Stimulated activated CD4-positive, alpha-beta T cell treated with anti-CD3 and anti-CD28 coated beads, Interleukin-2, amount 100 ng/mL, for 48 hours (primary cell): ENCODE measurements at regions not wholly inside any gene's neighbourhood (a gene's known extent, or its start where the extent isn't known, plus 50 kb on each side); places are given as distances from the start of the nearest gene placed in this dataset.
"Not testable (repeated sequence)": the region's sequence is repeated elsewhere in the genome, so short reads cannot be mapped to it uniquely, and the experiment has no call there.

ENCODE experiments used
- DNase-seq, 2 donors: peaks; one replicate each; pipeline ENCODE4 v3.0.0-alpha.2; 2020

- DNase-seq: no peak
These were observed 54.9 kb downstream of the DIO3 start for GRCh38 chr14:101616202-101616601.

DNA sequence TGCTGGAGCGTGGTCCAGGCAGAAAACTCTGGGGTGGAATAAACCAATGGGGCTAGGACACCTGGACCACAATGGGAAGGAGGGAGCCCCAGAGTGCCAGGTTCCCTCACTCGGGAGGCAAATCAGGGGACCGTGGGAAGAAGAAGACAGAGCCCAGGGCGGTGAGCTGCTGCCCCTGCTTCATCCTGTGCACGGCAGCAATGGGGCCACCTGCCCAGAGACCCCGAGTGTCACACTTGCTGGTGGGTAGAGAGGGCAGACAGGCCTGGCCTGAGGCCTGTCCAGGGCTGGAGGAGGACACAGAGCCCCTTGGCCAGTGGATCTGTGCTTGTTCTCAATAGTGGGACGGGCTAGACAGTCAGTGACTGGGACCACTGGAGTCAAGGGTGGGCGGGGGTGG lies 58.2 kb downstream of the DIO3 start:
- no peak for DNase-seq

DNA sequence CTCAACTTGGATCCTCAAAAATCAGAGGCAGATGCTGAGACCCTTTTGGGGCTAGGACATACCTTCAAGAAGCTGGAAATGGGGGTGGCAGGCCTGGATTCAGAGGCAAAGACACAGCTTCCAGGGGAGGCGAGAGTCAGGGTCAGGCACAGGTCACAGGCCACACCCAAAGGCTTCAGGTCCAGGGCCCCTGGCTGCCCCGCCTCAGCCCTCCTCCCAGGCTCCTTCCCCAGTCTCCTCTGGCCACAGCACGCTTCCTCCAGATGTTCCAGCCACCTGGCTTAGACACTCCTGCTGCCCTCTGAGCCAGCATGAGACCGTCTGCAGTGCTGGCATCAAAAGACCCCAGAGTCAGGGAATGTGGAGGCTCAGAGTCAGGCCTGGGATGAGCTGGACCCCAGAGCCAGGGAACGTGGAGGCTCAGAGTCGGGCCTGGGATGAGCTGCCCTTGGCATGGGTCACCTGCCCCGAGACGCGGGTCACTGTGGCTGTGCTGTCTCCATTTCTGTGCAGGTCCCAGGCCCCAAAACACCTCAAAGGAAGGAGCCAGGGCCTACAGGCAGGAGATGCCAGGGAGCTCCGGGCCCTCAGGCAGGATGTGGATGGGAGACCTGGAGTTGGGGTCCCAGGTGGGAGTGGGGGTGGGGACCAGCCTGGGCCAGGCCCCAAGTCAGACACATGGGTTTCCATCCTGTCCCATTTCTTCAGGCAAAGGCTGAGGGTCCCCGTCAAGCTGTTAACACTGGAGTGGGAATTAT lies 58.9 kb downstream of the DIO3 start:
- no peak for DNase-seq

DNA sequence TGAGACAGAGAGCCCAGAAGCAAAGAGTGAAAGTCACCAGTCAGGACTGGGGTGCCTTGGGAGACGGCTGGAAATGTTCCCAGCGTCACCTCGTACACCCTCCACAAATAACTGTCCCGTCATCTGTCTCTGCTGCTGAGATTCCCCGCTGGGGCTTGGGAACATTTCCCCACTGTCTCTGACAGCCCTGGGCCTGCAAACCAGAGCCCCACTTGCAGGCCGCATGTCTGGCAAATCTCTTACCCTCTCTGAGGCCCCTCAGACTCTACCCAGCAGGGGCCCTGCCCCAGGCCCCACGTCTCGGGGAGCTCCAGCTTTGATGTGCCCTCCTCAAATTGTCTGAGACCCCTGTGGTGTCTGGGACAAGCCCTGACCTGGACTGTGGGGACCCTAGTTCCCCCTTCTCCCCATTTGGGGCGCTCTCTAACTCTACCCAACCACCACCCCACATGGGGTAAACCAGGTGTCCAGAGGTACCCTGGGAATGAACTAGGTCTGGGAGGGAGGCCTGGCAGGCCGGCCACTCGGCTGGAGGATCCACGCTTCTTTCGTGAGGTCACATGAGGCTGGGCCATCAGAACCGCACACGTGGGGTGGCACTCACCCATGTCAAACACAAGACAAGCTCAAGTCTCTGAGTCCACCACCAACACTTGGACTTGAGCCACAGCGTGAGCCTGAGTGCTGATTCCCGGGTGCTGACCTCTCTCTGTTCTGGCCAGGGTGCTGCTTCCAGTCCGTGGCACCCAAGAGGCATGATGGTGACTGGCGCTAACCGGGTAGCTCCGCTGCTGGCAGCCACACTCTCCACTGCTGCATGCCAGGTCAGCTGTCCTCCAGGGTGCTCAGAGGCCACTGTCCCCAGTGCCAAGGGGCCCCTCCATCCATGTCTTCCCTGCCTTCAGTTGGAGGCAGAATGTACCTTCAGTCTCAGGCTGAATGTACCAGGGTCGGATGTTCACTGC lies 59.8 kb downstream of the DIO3 start:
- DNase-seq: no peak

DNA sequence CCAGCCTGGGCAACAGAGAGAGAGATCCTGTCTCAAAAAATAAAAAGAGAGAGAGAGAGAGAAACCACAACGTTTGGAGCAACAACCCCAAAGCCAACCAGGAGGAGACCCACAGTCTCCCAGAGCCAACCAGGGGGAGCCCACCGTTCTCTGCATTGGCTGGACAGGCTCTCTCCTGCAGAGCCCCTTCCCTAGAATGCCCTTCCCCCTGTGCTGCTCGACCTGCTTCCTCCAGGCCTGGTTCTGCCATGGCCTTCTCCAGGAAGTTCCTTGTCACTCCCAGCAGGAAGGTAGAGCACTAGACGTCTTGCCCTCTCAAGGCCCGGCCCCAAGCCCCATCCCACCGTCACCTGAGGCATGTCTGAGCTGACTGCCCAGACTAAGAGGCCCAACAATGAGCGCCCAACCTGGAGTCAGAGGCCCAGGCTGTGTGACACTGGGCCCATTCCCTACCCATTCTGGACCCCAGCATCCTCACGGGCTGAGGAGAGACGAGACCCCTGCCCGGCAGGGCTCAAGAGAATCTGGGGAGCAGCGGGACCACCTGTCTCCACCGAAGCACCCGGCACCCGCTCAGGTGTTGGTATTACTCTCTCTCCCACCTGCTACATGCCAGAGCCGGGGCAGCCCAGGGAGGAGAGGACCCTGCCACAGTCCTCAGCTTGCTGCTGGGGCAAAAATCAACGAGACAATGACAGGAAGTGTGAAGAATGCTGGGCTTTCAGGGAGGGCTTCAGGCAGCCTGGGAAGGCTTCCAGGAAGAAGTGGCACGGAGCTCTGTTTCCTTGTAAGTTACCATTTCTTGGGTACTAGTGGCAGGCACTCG lies 61.2 kb downstream of the DIO3 start:
- no peak for DNase-seq

- DNase-seq: no peak
These were observed 61.7 kb downstream of the DIO3 start for GRCh38 chr14:101623077-101623372.

GRCh38 chr14:101623685-101624444 lies 62.6 kb downstream of the DIO3 start:
- DNase-seq: no peak

DNA sequence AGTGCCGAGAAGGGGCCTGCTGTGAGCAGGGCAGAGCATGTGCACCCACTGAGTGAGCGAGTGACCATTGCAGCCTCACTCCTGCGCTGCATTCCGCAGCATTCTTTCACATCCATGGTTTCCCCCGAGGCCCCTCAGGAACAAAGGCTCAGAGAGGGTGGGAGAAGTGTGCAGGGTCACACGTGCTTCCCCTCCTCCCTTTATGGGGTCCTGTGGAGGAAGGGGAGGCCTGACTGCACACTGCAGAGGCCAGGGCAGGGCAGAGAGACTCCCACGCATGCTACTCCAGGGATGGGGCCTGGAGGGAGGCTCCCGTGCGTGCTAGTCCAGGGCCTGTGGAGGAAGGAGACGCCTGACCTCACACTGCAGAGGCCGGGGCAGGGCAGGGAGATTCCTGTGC lies 63.2 kb downstream of the DIO3 start:
- no peak for DNase-seq

DNA sequence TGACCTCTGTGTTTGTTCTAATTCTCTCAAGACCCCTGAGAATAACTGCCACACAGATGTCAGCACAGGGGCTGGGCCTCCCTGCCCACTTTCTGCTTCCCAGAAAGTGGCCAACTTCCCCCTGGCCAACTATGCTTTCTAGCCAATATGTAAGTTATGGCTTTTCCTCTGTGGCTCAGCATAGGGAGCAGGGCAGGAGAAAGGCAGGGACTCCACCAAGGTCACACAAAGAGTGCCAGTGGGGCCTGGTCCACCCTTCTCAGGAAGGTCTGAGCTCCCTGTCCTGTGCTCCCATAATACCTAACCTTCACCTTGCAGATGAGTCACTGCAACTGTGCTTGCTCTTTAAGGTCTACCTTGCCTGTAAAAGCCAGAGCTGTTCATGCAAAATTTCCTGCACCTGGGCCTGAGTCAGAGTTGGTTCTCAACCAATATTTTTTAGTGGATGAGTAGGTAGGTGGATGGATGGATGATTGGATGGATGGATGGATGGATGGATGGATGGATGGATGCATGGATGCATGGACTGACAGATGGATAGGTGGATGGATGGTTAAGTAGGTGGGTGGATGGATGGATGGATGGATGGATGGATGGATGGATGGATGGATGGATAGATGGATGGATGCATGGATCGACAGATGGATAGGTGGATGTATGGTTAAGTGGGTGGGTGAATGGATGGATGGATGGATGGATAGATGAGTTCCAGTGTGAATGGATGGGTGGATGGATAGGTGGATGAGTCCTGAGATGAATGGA lies 64.2 kb downstream of the DIO3 start:
- no peak for DNase-seq

DNA sequence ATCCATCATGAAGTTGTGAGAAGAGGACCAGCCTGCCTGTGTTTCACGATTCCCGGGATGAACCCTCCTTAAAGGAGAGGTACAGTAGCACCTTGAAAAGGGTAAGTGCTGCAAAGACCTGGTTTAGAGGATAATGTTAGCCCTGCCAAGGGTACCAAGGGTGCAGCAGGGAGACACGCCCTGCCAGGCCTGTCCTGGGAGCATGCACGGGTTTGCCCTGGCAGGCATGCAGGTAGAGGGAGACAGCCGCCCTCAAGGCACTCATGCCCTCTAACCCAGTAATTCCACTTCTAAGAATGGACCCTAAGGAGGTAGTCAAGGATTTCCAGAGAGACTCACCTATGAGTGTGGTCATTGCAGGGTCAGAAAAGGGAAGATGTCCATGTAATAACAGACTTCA lies 65.0 kb downstream of the DIO3 start:
- no peak for DNase-seq

GRCh38 chr14:101627915-101628262 lies 66.6 kb downstream of the DIO3 start:
- no peak for DNase-seq

DNA sequence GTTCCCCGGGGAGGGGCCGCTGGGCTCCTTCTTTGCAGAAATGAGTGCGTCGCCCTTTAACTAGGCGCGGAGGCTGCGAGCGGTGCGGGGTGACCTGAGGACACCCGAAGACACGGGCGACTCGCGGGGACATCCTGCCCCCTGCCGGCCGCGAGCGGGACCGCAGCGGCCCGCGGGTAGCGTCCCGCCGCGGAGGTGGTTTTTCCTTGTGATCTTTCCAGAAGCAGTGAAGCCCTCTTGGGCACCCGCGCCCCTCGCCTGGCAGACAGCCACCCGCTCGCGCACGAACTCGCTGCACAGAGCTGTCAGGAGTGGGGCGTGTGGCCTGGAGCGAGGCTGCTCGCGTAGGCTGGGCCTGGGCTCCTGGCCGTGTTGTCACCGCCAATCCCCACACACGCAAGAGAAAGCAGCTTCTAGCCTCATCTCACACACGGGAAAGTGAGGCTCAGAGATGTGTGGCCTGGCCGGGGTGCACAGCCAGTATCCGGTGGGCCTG lies 67.2 kb downstream of the DIO3 start:
- peak; percentile 75 to 81 for DNase-seq

DNA sequence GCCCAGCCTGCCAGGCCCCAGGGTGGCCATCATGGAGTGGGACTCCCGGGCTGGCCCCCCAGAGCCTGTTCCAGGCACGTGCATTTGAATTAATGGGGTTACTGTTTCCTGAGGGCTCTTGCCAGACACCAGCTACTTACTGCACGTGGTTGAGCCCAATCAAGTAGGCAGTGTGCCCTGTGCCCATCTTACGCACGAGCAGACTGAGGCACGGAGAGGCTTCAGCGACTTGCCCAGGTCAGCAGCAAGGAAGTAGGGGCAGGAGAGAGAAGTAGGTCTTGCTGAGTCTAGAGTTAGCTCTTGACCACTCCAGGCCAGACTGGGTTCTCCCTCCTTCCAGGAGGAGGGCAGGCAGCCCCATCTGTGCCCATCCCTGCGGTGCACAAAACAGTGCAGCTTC lies 67.7 kb downstream of the DIO3 start:
- no peak for DNase-seq

GRCh38 chr14:101630056-101630965 lies 69.0 kb downstream of the DIO3 start:
- no peak for DNase-seq

DNA sequence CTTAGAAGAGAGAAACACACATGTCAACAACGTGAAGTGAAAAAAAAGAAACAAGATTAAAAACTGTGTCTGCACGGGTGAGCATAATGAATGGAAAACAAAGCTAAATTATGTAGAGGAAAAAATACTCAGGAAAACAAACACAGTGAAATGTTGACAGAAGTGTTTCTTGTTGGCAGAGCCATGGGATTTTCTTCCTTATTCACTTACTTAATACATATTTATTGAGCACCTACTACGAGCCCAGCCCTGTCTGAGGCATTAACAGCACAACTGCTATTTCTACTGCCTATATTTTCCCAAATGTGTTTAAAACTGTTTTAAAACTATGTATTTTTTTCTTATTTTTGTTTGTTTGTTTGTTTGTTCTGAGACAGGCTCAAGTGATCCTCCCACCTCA lies 69.9 kb downstream of the DIO3 start:
- no peak for DNase-seq

DNA sequence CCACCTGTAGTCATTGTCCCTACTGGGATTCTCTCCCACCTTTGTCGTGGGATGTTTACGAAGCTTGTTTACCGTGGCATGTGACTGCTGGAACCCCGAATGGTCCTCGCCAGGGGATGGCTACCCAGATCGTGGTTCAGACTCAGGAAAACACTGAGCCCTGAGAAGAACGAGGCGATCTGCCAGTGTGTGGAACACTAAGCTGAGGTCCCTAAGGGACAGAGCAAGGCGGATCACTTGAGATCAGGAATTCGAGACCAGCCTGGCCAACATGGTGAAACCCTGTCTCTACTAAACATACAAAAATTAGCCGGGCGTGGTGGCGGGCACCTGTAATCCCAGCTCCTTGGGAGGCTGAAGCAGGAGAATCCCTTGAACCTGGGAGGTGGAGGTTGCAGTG lies 70.7 kb downstream of the DIO3 start:
- not testable (repeated sequence) for DNase-seq

DNA sequence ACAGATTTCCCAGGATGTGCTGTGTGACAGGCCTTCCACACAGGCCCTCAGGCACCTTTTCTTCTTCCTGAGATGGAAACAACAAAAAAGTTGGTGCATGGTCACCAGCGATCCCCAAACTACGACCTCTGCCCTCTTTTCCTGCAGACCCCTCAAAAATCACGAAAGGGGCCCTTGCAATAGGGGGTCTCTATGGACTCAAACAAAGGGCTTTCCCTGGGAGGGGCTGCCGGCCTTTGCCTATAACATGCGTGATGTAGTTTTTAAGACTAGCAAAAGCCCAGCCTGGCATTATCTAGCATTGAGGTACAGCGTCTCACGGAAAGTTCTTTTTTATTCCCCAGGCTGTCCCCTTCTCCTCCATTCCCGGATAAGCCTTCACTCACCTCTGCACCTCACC lies 71.2 kb downstream of the DIO3 start:
- no peak for DNase-seq

DNA sequence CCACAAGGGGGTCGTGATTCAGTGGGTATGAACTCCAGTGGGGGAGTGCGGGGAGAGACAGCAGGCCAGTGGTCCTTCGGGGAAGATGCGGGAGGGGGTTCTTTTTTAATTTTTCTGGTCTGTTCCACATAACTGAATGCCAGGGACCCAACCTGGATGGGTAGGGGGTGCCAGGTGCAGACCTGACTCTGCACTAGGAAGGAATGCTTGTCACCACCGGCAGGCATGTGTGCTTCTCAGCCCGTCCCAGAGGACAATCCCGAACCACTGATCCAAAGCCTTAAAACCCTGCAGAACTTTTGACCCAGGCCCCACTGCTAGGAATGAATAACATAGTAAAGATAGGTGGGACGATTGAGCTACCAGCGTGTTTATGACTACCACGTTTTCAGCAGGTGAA lies 72.0 kb downstream of the DIO3 start:
- DNase-seq: no peak

DNA sequence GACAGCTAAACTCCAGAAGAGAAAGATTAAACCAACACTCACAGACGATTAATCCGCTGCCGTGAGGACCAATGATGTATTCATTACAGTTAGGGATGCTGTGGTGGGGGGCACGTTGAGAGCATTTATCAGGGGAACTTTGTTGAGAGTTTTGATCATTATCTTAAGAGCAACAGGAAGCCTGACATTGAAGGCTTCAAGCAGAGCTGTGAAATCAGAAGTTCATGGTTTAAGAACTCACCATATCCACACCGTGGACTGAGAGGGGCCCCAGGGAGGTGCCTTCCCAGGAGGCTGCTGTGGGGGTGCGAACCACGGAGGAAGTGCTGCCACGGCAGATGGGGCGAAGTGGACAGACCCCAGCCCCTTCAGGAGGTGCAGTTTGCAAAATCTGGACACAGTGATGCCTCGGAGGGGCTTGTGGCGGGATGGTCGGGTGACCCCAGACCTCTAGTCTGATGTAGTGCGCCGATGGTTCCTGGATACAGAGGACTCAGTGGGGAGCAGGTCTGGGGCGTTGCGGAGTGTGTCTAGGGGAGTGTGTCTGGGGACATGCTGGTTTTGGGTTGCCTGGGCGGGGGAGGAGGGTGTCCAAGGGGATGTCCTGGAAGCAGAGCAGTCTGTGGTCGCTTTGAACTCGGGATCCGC lies 73.0 kb downstream of the DIO3 start:
- DNase-seq: no peak
